Erythroblast (primary cell): ENCODE measurements at regions not wholly inside any gene's neighbourhood (a gene's known extent, or its start where the extent isn't known, plus 50 kb on each side); places are given as distances from the start of the nearest gene placed in this dataset.

Source experiments
- GATA1 ChIP-seq: IDR thresholded peaks from 2 replicates; pipeline ENCODE4 v1.6.1; 2011; ENCODE audit warnings: low read depth, mild to moderate bottlenecking, control low read depth, low read length, moderate library complexity
- POLR2A ChIP-seq: IDR thresholded peaks from 2 replicates; pipeline ENCODE4 v1.6.1; 2011; ENCODE audit warnings: mild to moderate bottlenecking, low read length

DNA sequence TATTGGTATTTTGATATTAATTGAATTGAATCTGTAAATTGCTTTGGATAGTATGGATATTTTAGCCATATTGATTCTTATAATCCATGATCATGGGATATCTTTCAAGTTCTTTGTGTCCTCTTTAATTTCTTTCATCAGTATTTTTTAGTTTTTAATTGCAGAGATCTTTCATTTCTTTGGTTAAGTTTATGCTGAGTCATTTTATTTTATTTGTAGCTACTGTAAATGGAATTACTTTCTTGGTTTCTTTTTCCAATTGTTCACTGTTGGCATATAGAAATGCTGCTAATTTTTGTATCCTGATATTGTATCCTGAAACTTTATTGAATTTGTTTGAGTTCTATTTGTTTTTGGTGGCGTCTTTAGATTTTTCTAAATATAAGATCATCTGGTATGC lies 79.5 kb upstream of the DSEL start:
- TF ChIP-seq POLR2A, result no peak
- TF ChIP-seq GATA1, result no peak
